DND-41 (cell line): ENCODE measurements at regions not wholly inside any gene's neighbourhood (a gene's known extent, or its start where the extent isn't known, plus 50 kb on each side); places are given as distances from the start of the nearest gene placed in this dataset.
"Not testable (repeated sequence)": the region's sequence is repeated elsewhere in the genome, so short reads cannot be mapped to it uniquely, and the experiment has no call there.

Experiments
- CTCF ChIP-seq: IDR thresholded peaks from 2 replicates; pipeline ENCODE4 v1.5.1; 2012; ENCODE audit warnings: borderline replicate concordance, low read length, moderate library complexity, mild to moderate bottlenecking; ENCODE audit not compliant: poor library complexity, severe bottlenecking; ENCODE audit errors: extremely low read depth
- EZH2 ChIP-seq: IDR thresholded peaks from 3 replicates; pipeline ENCODE4 v1.6.1; 2012; ENCODE audit warnings: borderline replicate concordance, low read depth, mild to moderate bottlenecking, moderate library complexity, low read length, inconsistent platforms; ENCODE audit not compliant: severe bottlenecking

GRCh38 chr2:161502279-161502678 lies 86.2 kb downstream of the TBR1 start:
- TF ChIP-seq CTCF, EZH2: not testable (repeated sequence)
